ENCODE measurements at regions not wholly inside any gene's neighbourhood (a gene's known extent, or its start where the extent isn't known, plus 50 kb on each side); places are given as distances from the start of the nearest gene placed in this dataset.

DNA sequence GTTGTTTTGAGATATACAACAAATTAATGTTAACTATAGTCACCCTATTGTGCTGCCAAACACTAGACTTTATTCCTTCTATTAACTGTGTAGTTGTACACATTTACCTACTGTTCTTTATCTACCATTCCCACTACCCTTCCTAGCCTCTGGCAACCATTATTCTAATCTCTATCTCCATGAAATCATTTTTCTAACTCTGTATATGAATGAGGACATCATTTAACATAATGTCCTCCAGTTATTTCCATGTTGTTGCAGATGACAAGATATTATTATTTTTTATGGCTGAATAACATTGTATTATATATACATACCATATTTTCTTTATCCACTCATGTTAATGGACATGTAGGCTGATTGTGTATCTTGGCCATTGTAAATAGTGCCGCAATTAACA, 366.3 kb downstream of the TBX15 start:
- no peak for TF ChIP-seq SMC3 (IDR thresholded peaks at IDR 0.05; ENCODE audit: low read length)
- TF ChIP-seq ZNF281 (CRISPR knock-in tag; IDR thresholded peaks at IDR 0.05; ENCODE audit: borderline replicate concordance) = no peak
- no peak for TF ChIP-seq ZFP41 (CRISPR knock-in tag; IDR thresholded peaks at IDR 0.05; ENCODE audit: borderline replicate concordance)
- no peak for TF ChIP-seq ZNF274 (CRISPR knock-in tag; IDR thresholded peaks at IDR 0.05)
- no peak for TF ChIP-seq ZNF644 (CRISPR knock-in tag; IDR thresholded peaks at IDR 0.05; ENCODE audit: low read depth)
- no peak for TF ChIP-seq GATAD2A (CRISPR knock-in tag; IDR thresholded peaks at IDR 0.05)
- no peak for TF ChIP-seq ZNF878 (CRISPR knock-in tag; IDR thresholded peaks at IDR 0.05)
- no peak for TF ChIP-seq ZNF354B (CRISPR knock-in tag; IDR thresholded peaks at IDR 0.05)
- TF ChIP-seq POLR2A (IDR thresholded peaks at IDR 0.05; ENCODE audit: insufficient read depth in 1 of 2, low read depth in 2 of 2, low read length in 2 of 2) = no peak
- TF ChIP-seq CTCF (CRISPR knock-in tag; IDR thresholded peaks at IDR 0.05) = no peak
- TF ChIP-seq HCFC1 (IDR thresholded peaks at IDR 0.05; ENCODE audit: low read depth, low read length) = no peak
